ENCODE measurements at regions not wholly inside any gene's neighbourhood (a gene's known extent, or its start where the extent isn't known, plus 50 kb on each side); places are given as distances from the start of the nearest gene placed in this dataset.

- H3K9me3 ChIP-seq (ENCODE audit: insufficient read depth, low read length), result no peaks in the 10 kb centered on the region
- H3K36me3 ChIP-seq (replicated peaks; ENCODE audit: low read depth, low read length), result no peaks in the 10 kb centered on the region
- no peaks in the 10 kb centered on the region for H3K27me3 ChIP-seq (ENCODE audit: low read depth, low read length)
- peaks cover 44% of the 10 kb centered on the region for H3K4me1 ChIP-seq (ENCODE audit: low read length)
- no peak overlapping the region for H3K27ac ChIP-seq (ENCODE audit: low read length)
- no peaks in the 10 kb centered on the region for H3K79me2 ChIP-seq (ENCODE audit: low read length)
- TF ChIP-seq EZH2phosphoT487 (IDR thresholded peaks at IDR 0.05; ENCODE audit: low read depth) (no peak), CTCF (IDR thresholded peaks at IDR 0.05; ENCODE audit: low read depth, low read length) (no peak)
- H2AFZ ChIP-seq (ENCODE audit: low read depth, low read length), result no peak overlapping the region
- no peaks in the 10 kb centered on the region for H4K20me1 ChIP-seq (ENCODE audit: insufficient read depth, low read length)
- no peak overlapping the region for H3K4me2 ChIP-seq (ENCODE audit: low read length)
- no peak overlapping the region for H3K4me3 ChIP-seq (ENCODE audit: low read length)
- H3K9ac ChIP-seq (ENCODE audit: low read length), result no peak overlapping the region
Measured at GRCh38 chr18:64210401-64210949, 61.6 kb upstream of the LINC00305 start.

- peak overlapping the region; percentile 53; the same call in 1 of the 2 replicates for H3K4me2 ChIP-seq (ENCODE audit: low read length)
- H3K9ac ChIP-seq (ENCODE audit: low read length), result no peak overlapping the region
Measured at GRCh38 chr18:64208516-64208915, 59.6 kb upstream of the LINC00305 start.

GRCh38 chr18:64207820-64208219 is 58.9 kb upstream of the LINC00305 start:
- no peaks in the 10 kb centered on the region for H3K79me2 ChIP-seq (ENCODE audit: low read length)
- peak overlapping the region; percentile 53 for H3K4me2 ChIP-seq (ENCODE audit: low read length)
- peaks cover 55% of the 10 kb centered on the region for H3K4me1 ChIP-seq (ENCODE audit: low read length)
- H3K4me3 ChIP-seq (ENCODE audit: low read length), result peak overlapping the region; percentile 25
- H4K20me1 ChIP-seq (ENCODE audit: insufficient read depth, low read length), result no peaks in the 10 kb centered on the region
- H3K27me3 ChIP-seq (ENCODE audit: low read depth, low read length), result no peaks in the 10 kb centered on the region
- H2AFZ ChIP-seq (ENCODE audit: low read depth, low read length), result peak overlapping the region; percentile 52
- TF ChIP-seq CTCF (IDR thresholded peaks at IDR 0.05; ENCODE audit: low read depth, low read length) (no peak), EZH2phosphoT487 (IDR thresholded peaks at IDR 0.05; ENCODE audit: low read depth) (no peak)
- H3K9me3 ChIP-seq (ENCODE audit: insufficient read depth, low read length), result no peaks in the 10 kb centered on the region
- no peaks in the 10 kb centered on the region for H3K36me3 ChIP-seq (replicated peaks; ENCODE audit: low read depth, low read length)
- no peak overlapping the region for H3K9ac ChIP-seq (ENCODE audit: low read length)
- no peak overlapping the region for H3K27ac ChIP-seq (ENCODE audit: low read length)

More at GRCh38 chr18:64208516-64208915, 59.6 kb upstream of the LINC00305 start:
- no peak for TF ChIP-seq CTCF (IDR thresholded peaks at IDR 0.05; ENCODE audit: low read depth, low read length)
- no peak for TF ChIP-seq EZH2phosphoT487 (IDR thresholded peaks at IDR 0.05; ENCODE audit: low read depth)
- no peak overlapping the region for H3K27ac ChIP-seq (ENCODE audit: low read length)
- no peaks in the 10 kb centered on the region for H3K79me2 ChIP-seq (ENCODE audit: low read length)
- H3K4me1 ChIP-seq (ENCODE audit: low read length), result peaks cover 52% of the 10 kb centered on the region
- H4K20me1 ChIP-seq (ENCODE audit: insufficient read depth, low read length), result no peaks in the 10 kb centered on the region
- H3K4me3 ChIP-seq (ENCODE audit: low read length), result no peak overlapping the region
- H2AFZ ChIP-seq (ENCODE audit: low read depth, low read length), result no peak overlapping the region
- no peaks in the 10 kb centered on the region for H3K27me3 ChIP-seq (ENCODE audit: low read depth, low read length)
- H3K9me3 ChIP-seq (ENCODE audit: insufficient read depth, low read length), result no peaks in the 10 kb centered on the region
- no peaks in the 10 kb centered on the region for H3K36me3 ChIP-seq (replicated peaks; ENCODE audit: low read depth, low read length)

GRCh38 chr18:64203295-64203694 is 54.4 kb upstream of the LINC00305 start:
- Histone ChIP-seq H3K27ac (ENCODE audit: low read length) (peak overlapping the region; percentile 49), H2AFZ (ENCODE audit: low read depth, low read length) (peak overlapping the region; percentile 49; the same call in 1 of the 2 replicates), H3K27me3 (ENCODE audit: low read depth, low read length) (no peaks in the 10 kb centered on the region), H3K4me1 (ENCODE audit: low read length) (peaks cover 41% of the 10 kb centered on the region), H4K20me1 (ENCODE audit: insufficient read depth, low read length) (no peaks in the 10 kb centered on the region), H3K9me3 (ENCODE audit: insufficient read depth, low read length) (no peaks in the 10 kb centered on the region), H3K9ac (ENCODE audit: low read length) (peak overlapping the region; percentile 33), H3K36me3 (replicated peaks; ENCODE audit: low read depth, low read length) (no peaks in the 10 kb centered on the region), H3K79me2 (ENCODE audit: low read length) (no peaks in the 10 kb centered on the region), H3K4me2 (ENCODE audit: low read length) (peak overlapping the region; percentile 76), H3K4me3 (ENCODE audit: low read length) (peak overlapping the region; percentile 47)
- TF ChIP-seq CTCF (IDR thresholded peaks at IDR 0.05; ENCODE audit: low read depth, low read length) (no peak), EZH2phosphoT487 (IDR thresholded peaks at IDR 0.05; ENCODE audit: low read depth) (no peak)

Data from OCI-LY3 (cell line).